HEK293 (cell line): ENCODE measurements at regions not wholly inside any gene's neighbourhood (a gene's known extent, or its start where the extent isn't known, plus 50 kb on each side); places are given as distances from the start of the nearest gene placed in this dataset.

Experiments used
- CTCF ChIA-PET: fragments of 350-600 bp; formaldehyde crosslinking; extraction: SDS; loops from one replicate; lab custom pipeline; 2021; ENCODE audit warnings: antibody characterized with exemption; lab: Yijun Ruan, JAX
- POLR2A ChIA-PET: fragments of 300-600 bp; formaldehyde crosslinking; extraction: SDS; loops from one replicate; lab custom pipeline; 2020; ENCODE audit warnings: antibody characterized with exemption, inconsistent platforms; lab: Yijun Ruan, JAX
- H3K27ac ChIP-seq: fragments of 200-500 bp; sonication (Bioruptor generic); 2 replicates; pipeline ENCODE4 v1.5.1; 2014; ENCODE audit warnings: low read depth, low read length, control low read depth, inconsistent platforms; ENCODE audit errors: extremely low read depth
- H3K36me3 ChIP-seq, 2 experiments: fragments of 200-500 bp in 1 of 2; sonication (Bioruptor generic) in 1 of 2; 1 replicate in 1 of 2; 2 replicates in 1 of 2; pipeline ENCODE4 v1.5.1; 2014 to 2017; ENCODE audit warnings: inconsistent platforms in 2 of 2, low read length in 2 of 2; ENCODE audit not compliant: control insufficient read depth in 2 of 2, insufficient read depth in 1 of 2
- H3K4me1 ChIP-seq: fragments of 200-500 bp; sonication (Bioruptor generic); 2 replicates; pipeline ENCODE4 v1.5.1; 2014; ENCODE audit warnings: mild to moderate bottlenecking, low read length, inconsistent platforms; ENCODE audit not compliant: control insufficient read depth, insufficient read depth
- H3K4me3 ChIP-seq: 2 replicates; pipeline ENCODE4 v1.5.1; 2011; ENCODE audit warnings: low read depth, mild to moderate bottlenecking, control low read depth, low read length, moderate library complexity
- H3K9me3 ChIP-seq: fragments of 200-500 bp; sonication (Bioruptor generic); 2 replicates; pipeline ENCODE4 v1.5.1; 2014; ENCODE audit warnings: low read depth, low read length, inconsistent platforms; ENCODE audit not compliant: control insufficient read depth, insufficient read depth
- HIC1 ChIP-seq: fragments of 450-650 bp; formaldehyde crosslinking; IDR thresholded peaks from 2 replicates; pipeline ENCODE4 v1.5.1; 2016; ENCODE audit warnings: missing biosample characterization, missing genetic modification characterization
- KLF9 ChIP-seq: fragments of 450-650 bp; formaldehyde crosslinking; IDR thresholded peaks from 2 replicates; pipeline ENCODE4 v1.5.1; 2016; ENCODE audit warnings: missing biosample characterization, missing genetic modification characterization, low read depth
- ZBTB1 ChIP-seq: fragments of 450-650 bp; formaldehyde crosslinking; IDR thresholded peaks from 2 replicates; pipeline ENCODE4 v1.5.1; 2016; ENCODE audit warnings: missing biosample characterization, missing genetic modification characterization
- ZBTB48 ChIP-seq: fragments of 450-650 bp; formaldehyde crosslinking; IDR thresholded peaks from 2 replicates; pipeline ENCODE4 v1.5.1; 2016; ENCODE audit warnings: missing biosample characterization, missing genetic modification characterization
- ZFP41 ChIP-seq: fragments of 450-650 bp; formaldehyde crosslinking; IDR thresholded peaks from 2 replicates; pipeline ENCODE4 v1.5.1; 2016; ENCODE audit warnings: missing biosample characterization, missing genetic modification characterization, borderline replicate concordance
- ZNF112 ChIP-seq: fragments of 450-650 bp; formaldehyde crosslinking; IDR thresholded peaks from 2 replicates; pipeline ENCODE4 v1.5.0; 2017; ENCODE audit warnings: missing biosample characterization, missing genetic modification characterization
- ZNF121 ChIP-seq: fragments of 450-650 bp; formaldehyde crosslinking; IDR thresholded peaks from 2 replicates; pipeline ENCODE4 v1.5.1; 2016; ENCODE audit warnings: missing biosample characterization, missing genetic modification characterization
- ZNF174 ChIP-seq: fragments of 450-650 bp; formaldehyde crosslinking; IDR thresholded peaks from 2 replicates; pipeline ENCODE4 v1.5.0; 2017; ENCODE audit warnings: missing biosample characterization, mild to moderate bottlenecking, missing genetic modification characterization
- ZNF214 ChIP-seq: fragments of 450-650 bp; formaldehyde crosslinking; IDR thresholded peaks from 2 replicates; pipeline ENCODE4 v1.5.1; 2017; ENCODE audit warnings: missing biosample characterization, mild to moderate bottlenecking, missing genetic modification characterization, borderline replicate concordance
- ZNF266 ChIP-seq: fragments of 450-650 bp; formaldehyde crosslinking; IDR thresholded peaks from 2 replicates; pipeline ENCODE4 v1.5.1; 2016; ENCODE audit warnings: missing biosample characterization, missing genetic modification characterization, low read depth
- ZNF335 ChIP-seq: fragments of 450-650 bp; formaldehyde crosslinking; conservative IDR thresholded peaks from 2 replicates; pipeline ENCODE4 v1.5.1; 2016; ENCODE audit warnings: missing biosample characterization, missing genetic modification characterization
- ZNF404 ChIP-seq: fragments of 450-650 bp; formaldehyde crosslinking; IDR thresholded peaks from 2 replicates; pipeline ENCODE4 v1.5.1; 2017; ENCODE audit warnings: missing biosample characterization, missing genetic modification characterization
- ZNF48 ChIP-seq: fragments of 450-650 bp; formaldehyde crosslinking; IDR thresholded peaks from 2 replicates; pipeline ENCODE4 v1.5.1; 2016; ENCODE audit warnings: missing biosample characterization, missing genetic modification characterization
- ZNF488 ChIP-seq: fragments of 450-650 bp; formaldehyde crosslinking; IDR thresholded peaks from 2 replicates; pipeline ENCODE4 v1.5.1; 2016; ENCODE audit warnings: missing biosample characterization, missing genetic modification characterization
- ZNF501 ChIP-seq: fragments of 450-650 bp; formaldehyde crosslinking; IDR thresholded peaks from 2 replicates; pipeline ENCODE4 v1.5.1; 2016; ENCODE audit warnings: missing biosample characterization, missing genetic modification characterization
- ZNF513 ChIP-seq: fragments of 450-650 bp; IDR thresholded peaks from 2 replicates; pipeline ENCODE4 v1.5.1; 2018; ENCODE audit warnings: missing biosample characterization, missing genetic modification characterization
- ZNF514 ChIP-seq: fragments of 450-650 bp; formaldehyde crosslinking; IDR thresholded peaks from 2 replicates; pipeline ENCODE4 v1.5.1; 2016; ENCODE audit warnings: missing biosample characterization, missing genetic modification characterization
- ZNF658 ChIP-seq: fragments of 450-650 bp; formaldehyde crosslinking; IDR thresholded peaks from 2 replicates; pipeline ENCODE4; 2016; ENCODE audit warnings: missing biosample characterization, missing genetic modification characterization
- ZNF664 ChIP-seq: fragments of 450-650 bp; formaldehyde crosslinking; IDR thresholded peaks from 2 replicates; pipeline ENCODE4 v1.5.1; 2016; ENCODE audit warnings: missing biosample characterization, missing genetic modification characterization
- ZNF677 ChIP-seq: fragments of 450-650 bp; IDR thresholded peaks from 2 replicates; pipeline ENCODE4 v1.5.0; 2018; ENCODE audit warnings: missing biosample characterization, mild to moderate bottlenecking, missing genetic modification characterization, moderate library complexity
- ZNF830 ChIP-seq: fragments of 450-650 bp; IDR thresholded peaks from 2 replicates; pipeline ENCODE4 v1.5.0; 2018; ENCODE audit warnings: missing biosample characterization, missing genetic modification characterization, low read depth, mild to moderate bottlenecking, moderate library complexity
- TF ChIP-seq, protein P1 (sequence below): fragments of 450-650 bp; formaldehyde crosslinking; IDR thresholded peaks from 2 replicates; pipeline ENCODE4 v1.5.1; 2016; ENCODE audit warnings: missing biosample characterization, missing genetic modification characterization
- TF ChIP-seq, protein P2 (sequence below): fragments of 450-650 bp; formaldehyde crosslinking; IDR thresholded peaks from 2 replicates; pipeline ENCODE4 v1.5.1; 2016; ENCODE audit warnings: missing biosample characterization, missing genetic modification characterization

- Histone ChIP-seq H3K9me3 (no peaks in the 10 kb centered on the region), H3K27ac (no peak overlapping the region), H3K36me3 (no peaks in the 10 kb centered on the region), H3K4me1 (no peaks in the 10 kb centered on the region), H3K4me3 (no peak overlapping the region)
- ChIA-PET CTCF (interaction anchor here (0.6 kb wide), 1 partner anchor 155 kb away, joined by 3 read pairs; no protein-coding TSS in a partner anchor), POLR2A (no interaction called here)
- TF ChIP-seq ZNF658 (tag by site-specific recombination) (no peak), ZNF501 (no peak), ZNF664 (tag by site-specific recombination) (no peak), ZNF266 (tag by site-specific recombination) (no peak), ZNF488 (no peak), ZNF677 (tag by site-specific recombination) (no peak), ZFP41 (tag by site-specific recombination) (no peak)
Observed at GRCh38 chr5:26690511-26690910, 347.9 kb downstream of the CDH9 start.

- no peaks in the 10 kb centered on the region for H3K4me1 ChIP-seq
- ChIA-PET POLR2A (no interaction called here), CTCF (no interaction called here)
- H3K9me3 ChIP-seq, result no peaks in the 10 kb centered on the region
- TF ChIP-seq ZBTB1 (no peak), ZNF121 (tag by site-specific recombination) (no peak), ZNF404 (no peak), ZNF174 (tag by site-specific recombination) (no peak), ZNF214 (tag by site-specific recombination) (no peak), HIC1 (tag by site-specific recombination) (no peak), ZBTB48 (no peak), ZNF514 (tag by site-specific recombination) (no peak), ZNF513 (tag by site-specific recombination) (no peak), ZNF488 (no peak), ZNF830 (tag by site-specific recombination) (no peak), ZNF335 (tag by site-specific recombination) (no peak), ZNF112 (tag by site-specific recombination) (no peak), ZNF48 (tag by site-specific recombination) (no peak), KLF9 (tag by site-specific recombination) (no peak)
- TF ChIP-seq, protein P1, sequence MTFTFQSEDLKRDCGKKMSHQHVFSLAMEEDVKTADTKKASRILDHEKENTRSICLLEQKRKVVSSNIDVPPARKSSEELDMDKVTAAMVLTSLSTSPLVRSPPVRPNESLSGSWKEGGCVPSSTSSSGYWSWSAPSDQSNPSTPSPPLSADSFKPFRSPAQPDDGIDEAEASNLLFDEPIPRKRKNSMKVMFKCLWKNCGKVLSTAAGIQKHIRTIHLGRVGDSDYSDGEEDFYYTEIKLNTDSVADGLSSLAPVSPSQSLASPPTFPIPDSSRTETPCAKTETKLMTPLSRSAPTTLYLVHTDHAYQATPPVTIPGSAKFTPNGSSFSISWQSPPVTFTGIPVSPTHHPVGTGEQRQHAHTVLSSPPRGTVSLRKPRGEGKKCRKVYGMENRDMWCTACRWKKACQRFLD (tag by site-specific recombination), result no peak
- TF ChIP-seq, protein P2, sequence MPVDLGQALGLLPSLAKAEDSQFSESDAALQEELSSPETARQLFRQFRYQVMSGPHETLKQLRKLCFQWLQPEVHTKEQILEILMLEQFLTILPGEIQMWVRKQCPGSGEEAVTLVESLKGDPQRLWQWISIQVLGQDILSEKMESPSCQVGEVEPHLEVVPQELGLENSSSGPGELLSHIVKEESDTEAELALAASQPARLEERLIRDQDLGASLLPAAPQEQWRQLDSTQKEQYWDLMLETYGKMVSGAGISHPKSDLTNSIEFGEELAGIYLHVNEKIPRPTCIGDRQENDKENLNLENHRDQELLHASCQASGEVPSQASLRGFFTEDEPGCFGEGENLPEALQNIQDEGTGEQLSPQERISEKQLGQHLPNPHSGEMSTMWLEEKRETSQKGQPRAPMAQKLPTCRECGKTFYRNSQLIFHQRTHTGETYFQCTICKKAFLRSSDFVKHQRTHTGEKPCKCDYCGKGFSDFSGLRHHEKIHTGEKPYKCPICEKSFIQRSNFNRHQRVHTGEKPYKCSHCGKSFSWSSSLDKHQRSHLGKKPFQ, result no peak
- no peak overlapping the region for H3K27ac ChIP-seq
- no peaks in the 10 kb centered on the region for H3K36me3 ChIP-seq
- no peak overlapping the region for H3K4me3 ChIP-seq
Observed at GRCh38 chr5:26681861-26682260, 356.5 kb downstream of the CDH9 start.
